Keratinocyte (primary cell): ENCODE measurements at regions not wholly inside any gene's neighbourhood (a gene's known extent, or its start where the extent isn't known, plus 50 kb on each side); places are given as distances from the start of the nearest gene placed in this dataset.

ENCODE experiments used
- DNase-seq: peaks from one replicate; pipeline ENCODE4 v3.0.0-alpha.2; 2011; ENCODE audit warnings: low read depth, missing footprints, low spot score
- FAIRE-seq: peaks from 2 replicates; lab custom pipeline; 2011; peaks lifted over from hg19 to GRCh38; lab: Jason Lieb, UNC
- H2AFZ ChIP-seq: 2 replicates; pipeline ENCODE4 v1.6.0; 2012; ENCODE audit warnings: low read length, control low read depth, inconsistent platforms; ENCODE audit not compliant: control insufficient read depth
- H3K27ac ChIP-seq: 2 replicates; pipeline ENCODE4 v1.5.1; 2011; ENCODE audit warnings: low read length; ENCODE audit not compliant: control insufficient read depth, insufficient read depth
- H3K27me3 ChIP-seq: 3 replicates; pipeline ENCODE4 v1.6.0; 2011; ENCODE audit warnings: low read length; ENCODE audit not compliant: control insufficient read depth, insufficient read depth; ENCODE audit errors: extremely low read depth
- H3K36me3 ChIP-seq, 2 experiments: 2 replicates in 1 of 2; 3 replicates in 1 of 2; pipeline ENCODE4 v1.5.1; 2011; ENCODE audit warnings: low read length in 2 of 2, mild to moderate bottlenecking in 1 of 2; ENCODE audit not compliant: control insufficient read depth in 2 of 2, insufficient read depth in 2 of 2; ENCODE audit errors: extremely low read depth in 1 of 2
- H3K4me1 ChIP-seq: 3 replicates; pipeline ENCODE4 v1.5.1; 2011; ENCODE audit warnings: low read length; ENCODE audit not compliant: control insufficient read depth, insufficient read depth; ENCODE audit errors: extremely low read depth
- H3K4me2 ChIP-seq: 3 replicates; pipeline ENCODE4 v1.6.0; 2011; ENCODE audit warnings: low read depth, low read length; ENCODE audit not compliant: control insufficient read depth, insufficient read depth; ENCODE audit errors: extremely low read depth
- H3K4me3 ChIP-seq, 3 experiments: fragments of 200-600 bp in 1 of 3; sonication (generic) in 1 of 3; 2 replicates in 2 of 3; 3 replicates in 1 of 3; pipeline ENCODE4 v1.5.1; 2011 to 2016; ENCODE audit warnings: low read length in 3 of 3, mild to moderate bottlenecking in 3 of 3, control low read depth in 2 of 3, inconsistent platforms in 1 of 3, low read depth in 1 of 3, mixed read lengths in 1 of 3, mixed run types in 1 of 3, moderate library complexity in 1 of 3; ENCODE audit not compliant: control insufficient read depth in 2 of 3, insufficient read depth in 2 of 3; ENCODE audit errors: extremely low read depth in 1 of 3
- H3K79me2 ChIP-seq: 2 replicates; pipeline ENCODE4 v1.6.0; 2012; ENCODE audit warnings: low read length; ENCODE audit not compliant: control insufficient read depth, insufficient read depth
- H3K9ac ChIP-seq: 3 replicates; pipeline ENCODE4 v1.6.0; 2011; ENCODE audit warnings: low read length; ENCODE audit not compliant: control insufficient read depth, insufficient read depth; ENCODE audit errors: extremely low read depth
- H3K9me1 ChIP-seq: 3 replicates; pipeline ENCODE4 v1.6.0; 2011; ENCODE audit warnings: low read length; ENCODE audit not compliant: control insufficient read depth, insufficient read depth; ENCODE audit errors: extremely low read depth
- H3K9me3 ChIP-seq: 2 replicates; pipeline ENCODE4 v1.5.1; 2012; ENCODE audit warnings: low read depth, low read length; ENCODE audit not compliant: control insufficient read depth
- H4K20me1 ChIP-seq: 3 replicates; pipeline ENCODE4 v1.6.0; 2011; ENCODE audit warnings: low read length; ENCODE audit not compliant: control insufficient read depth, insufficient read depth; ENCODE audit errors: extremely low read depth
- CTCF ChIP-seq, 3 experiments: IDR thresholded peaks in 1 of 3; conservative IDR thresholded peaks in 1 of 3; optimal IDR thresholded peaks in 1 of 3; 2 replicates in 2 of 3; 3 replicates in 1 of 3; pipeline versions ENCODE3 to v1.5.1; 2011; ENCODE audit warnings: low read length in 3 of 3, mild to moderate bottlenecking in 3 of 3, moderate library complexity in 2 of 3, control low read depth in 1 of 3, inconsistent platforms in 1 of 3; ENCODE audit not compliant: insufficient read depth in 2 of 3; ENCODE audit errors: extremely low read depth in 1 of 3
- EZH2 ChIP-seq: IDR thresholded peaks from one replicate; pipeline ENCODE4 v1.6.1; 2012; ENCODE audit warnings: inconsistent platforms, mild to moderate bottlenecking, low read length, moderate library complexity
- dilution Hi-C: fragments of 300-500 bp; cut with MboI; formaldehyde crosslinking; loops from one replicate; pipeline ENCODE4 v1.7.0; 2020; ENCODE audit warnings: low sequenced_read_pairs; ENCODE audit not compliant: extremely low pct_ligation_motif_present

DNA sequence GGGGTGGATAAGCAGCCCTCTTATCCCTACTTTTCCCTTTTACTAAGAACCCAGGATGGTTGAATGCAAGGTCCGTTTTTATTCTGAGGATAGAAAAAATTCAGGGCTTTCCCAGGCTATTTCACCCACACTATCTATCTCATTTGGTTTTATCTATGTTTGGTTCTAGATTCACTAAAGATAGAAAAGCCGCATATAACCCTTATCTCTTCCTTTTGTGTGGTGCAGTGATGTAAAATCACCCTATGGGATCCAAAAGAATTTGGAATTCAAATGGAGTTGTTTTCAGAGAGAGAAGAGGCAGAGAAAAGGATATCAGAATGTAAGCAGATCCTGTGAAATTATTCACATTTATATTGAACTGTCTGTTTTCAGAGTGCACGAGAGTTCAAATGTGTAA lies 236.3 kb upstream of the RFX3 start:
- no peak overlapping the region for H3K9ac ChIP-seq
- H3K79me2 ChIP-seq: no peaks in the 10 kb centered on the region
- FAIRE-seq: no peak
- no peaks in the 10 kb centered on the region for H4K20me1 ChIP-seq
- H3K4me1 ChIP-seq: peaks cover 14% of the 10 kb centered on the region
- TF ChIP-seq EZH2 (no peak), CTCF (optimal IDR thresholded peaks at IDR 0.05 in 1 of 3, IDR thresholded peaks at IDR 0.05 in 1 of 3, conservative IDR thresholded peaks at IDR 0.05 in 1 of 3; ENCODE audit: extremely low read depth in 1 of 3, insufficient read depth in 2 of 3, low read length in 3 of 3) (no peak)
- H3K27ac ChIP-seq: no peak overlapping the region
- no peaks in the 10 kb centered on the region for H3K9me3 ChIP-seq
- DNase-seq: no peak
- no peaks in the 10 kb centered on the region for H3K27me3 ChIP-seq
- no peak overlapping the region for H2AFZ ChIP-seq
- no peaks in the 10 kb centered on the region for H3K9me1 ChIP-seq
- no peak overlapping the region for H3K4me2 ChIP-seq
- H3K4me3 ChIP-seq: no peak overlapping the region
- no peaks in the 10 kb centered on the region for H3K36me3 ChIP-seq
- dilution Hi-C loops: no loop called here

DNA sequence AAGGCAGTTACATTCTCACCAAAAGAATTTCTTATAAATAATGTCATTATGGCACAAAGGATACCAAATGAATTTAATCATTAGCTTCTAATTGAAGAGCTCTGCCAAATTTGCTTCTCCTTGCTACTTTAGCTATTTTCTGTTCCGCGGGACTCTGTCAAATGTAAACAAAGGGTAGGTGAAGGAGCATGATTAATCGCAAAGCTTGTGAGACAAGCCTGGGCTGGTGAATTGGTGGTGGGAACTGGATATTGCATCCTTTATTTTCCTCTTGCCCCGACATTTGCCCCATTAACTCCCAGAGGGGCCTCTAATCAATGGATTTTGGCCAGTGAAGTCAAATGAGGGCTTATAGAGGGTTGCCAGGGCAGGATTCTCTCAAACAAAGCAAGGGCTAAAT lies 234.2 kb upstream of the RFX3 start:
- H3K27ac ChIP-seq: peak overlapping the region; percentile 39
- H3K4me1 ChIP-seq: peaks cover 14% of the 10 kb centered on the region
- no peaks in the 10 kb centered on the region for H3K9me1 ChIP-seq
- no peak overlapping the region for H3K9ac ChIP-seq
- peak overlapping the region; percentile 54 for H2AFZ ChIP-seq
- DNase-seq (no peak), FAIRE-seq (peak; percentile 89)
- no peaks in the 10 kb centered on the region for H4K20me1 ChIP-seq
- H3K79me2 ChIP-seq: no peaks in the 10 kb centered on the region
- H3K27me3 ChIP-seq: no peaks in the 10 kb centered on the region
- H3K9me3 ChIP-seq: no peaks in the 10 kb centered on the region
- dilution Hi-C loops: no loop called here
- H3K4me3 ChIP-seq: peak overlapping the region in 1 of 3 experiments; percentile 11
- peak overlapping the region; percentile 68 for H3K4me2 ChIP-seq
- no peak for TF ChIP-seq EZH2
- TF ChIP-seq CTCF (optimal IDR thresholded peaks at IDR 0.05 in 1 of 3, IDR thresholded peaks at IDR 0.05 in 1 of 3, conservative IDR thresholded peaks at IDR 0.05 in 1 of 3; ENCODE audit: extremely low read depth in 1 of 3, insufficient read depth in 2 of 3, low read length in 3 of 3): peak; percentile 1 to 23 (median 21)
- no peaks in the 10 kb centered on the region for H3K36me3 ChIP-seq
